ENCODE measurements at regions not wholly inside any gene's neighbourhood (a gene's known extent, or its start where the extent isn't known, plus 50 kb on each side); places are given as distances from the start of the nearest gene placed in this dataset.
A peak's percentile ranks its signal among the peaks of the same experiment; 100 is the strongest.
"Not testable (repeated sequence)": the region's sequence is repeated elsewhere in the genome, so short reads cannot be mapped to it uniquely, and the experiment has no call there.

GRCh38 chr2:193072647-193073046 lies 877.9 kb upstream of the TMEFF2 start:
- Histone ChIP-seq H2BK120ac (ENCODE audit: insufficient read depth, low read length, poor library complexity) (no peak overlapping the region), H3K4me1 (ENCODE audit: control insufficient read depth in 1 of 2, insufficient read depth in 2 of 2, low read length in 2 of 2) (no peaks in the 10 kb centered on the region), H3K4ac (ENCODE audit: low read depth, low read length) (no peak overlapping the region), H3K79me2 (ENCODE audit: control insufficient read depth, insufficient read depth, low read length, poor library complexity) (no peaks in the 10 kb centered on the region), H4K12ac (ENCODE audit: low read depth, low read length) (no peak overlapping the region), H4K91ac (ENCODE audit: low read depth, low read length) (no peak overlapping the region), H2BK12ac (ENCODE audit: low read length) (no peak overlapping the region), H3K14ac (ENCODE audit: low read length) (no peak overlapping the region), H3K18ac (ENCODE audit: low read length) (no peak overlapping the region), H3K9ac (ENCODE audit: low read length) (no peak overlapping the region), H3K27ac (ENCODE audit: low read depth, low read length) (no peak overlapping the region), H3K27me3 (ENCODE audit: insufficient read depth, low read length) (no peaks in the 10 kb centered on the region), H2AK5ac (ENCODE audit: low read length) (no peak overlapping the region), H3K4me2 (ENCODE audit: low read length) (no peak overlapping the region), H4K8ac (ENCODE audit: low read depth, low read length) (no peak overlapping the region), H3K4me3 (ENCODE audit: low read depth, low read length) (no peak overlapping the region), H2BK5ac (ENCODE audit: low read depth, low read length, poor library complexity) (no peak overlapping the region), H3K79me1 (ENCODE audit: low read length) (no peaks in the 10 kb centered on the region), H3K36me3 (ENCODE audit: control insufficient read depth in 1 of 2, insufficient read depth in 2 of 2, low read length in 2 of 2) (no peaks in the 10 kb centered on the region), H2AFZ (ENCODE audit: insufficient read depth, low read length, poor library complexity) (no peak overlapping the region), H3K23ac (ENCODE audit: low read length) (no peak overlapping the region), H3K9me3 (ENCODE audit: insufficient read depth, low read depth, low read length) (peaks cover 6% of the 10 kb centered on the region)
- WGBS (ENCODE audit: extremely low coverage, insufficient coverage, insufficient read length) = no CpG with 5 or more reads among the region's 3 CpGs
- no peak for DNase-seq

- DNase-seq = peak; percentile 67 to 88
- not testable (repeated sequence) for H3K27me3 ChIP-seq (ENCODE audit: insufficient read depth, low read length); H2BK5ac ChIP-seq (ENCODE audit: low read depth, low read length, poor library complexity); H3K4me2 ChIP-seq (ENCODE audit: low read length); H3K9ac ChIP-seq (ENCODE audit: low read length); H3K4me3 ChIP-seq (ENCODE audit: low read depth, low read length); H3K23ac ChIP-seq (ENCODE audit: low read length); H3K4ac ChIP-seq (ENCODE audit: low read depth, low read length); H4K8ac ChIP-seq (ENCODE audit: low read depth, low read length); H2AK5ac ChIP-seq (ENCODE audit: low read length); H2AFZ ChIP-seq (ENCODE audit: insufficient read depth, low read length, poor library complexity); H3K4me1 ChIP-seq (ENCODE audit: control insufficient read depth in 1 of 2, insufficient read depth in 2 of 2, low read length in 2 of 2); H2BK120ac ChIP-seq (ENCODE audit: insufficient read depth, low read length, poor library complexity); H3K79me2 ChIP-seq (ENCODE audit: control insufficient read depth, insufficient read depth, low read length, poor library complexity); H2BK12ac ChIP-seq (ENCODE audit: low read length); H3K18ac ChIP-seq (ENCODE audit: low read length); H3K14ac ChIP-seq (ENCODE audit: low read length); H3K9me3 ChIP-seq (ENCODE audit: insufficient read depth, low read depth, low read length); H3K79me1 ChIP-seq (ENCODE audit: low read length); H4K91ac ChIP-seq (ENCODE audit: low read depth, low read length); H4K12ac ChIP-seq (ENCODE audit: low read depth, low read length); H3K36me3 ChIP-seq (ENCODE audit: control insufficient read depth in 1 of 2, insufficient read depth in 2 of 2, low read length in 2 of 2)
- H3K27ac ChIP-seq (ENCODE audit: low read depth, low read length) = peak overlapping the region; percentile 65
- WGBS (ENCODE audit: extremely low coverage, insufficient coverage, insufficient read length) = no CpG with 5 or more reads among the region's 3 CpGs
Observed at GRCh38 chr2:193025556-193025955, 830.8 kb upstream of the TMEFF2 start.

- H3K79me1 ChIP-seq (ENCODE audit: low read length) = peaks cover 2% of the 10 kb centered on the region
- no peak overlapping the region for H2BK5ac ChIP-seq (ENCODE audit: low read depth, low read length, poor library complexity)
- H3K4ac ChIP-seq (ENCODE audit: low read depth, low read length) = no peak overlapping the region
- no peaks in the 10 kb centered on the region for H3K4me1 ChIP-seq (ENCODE audit: control insufficient read depth in 1 of 2, insufficient read depth in 2 of 2, low read length in 2 of 2)
- no peak for DNase-seq
- no peak overlapping the region for H2BK120ac ChIP-seq (ENCODE audit: insufficient read depth, low read length, poor library complexity)
- H3K9ac ChIP-seq (ENCODE audit: low read length) = no peak overlapping the region
- no CpG with 5 or more reads among the region's 1 CpG for WGBS (ENCODE audit: extremely low coverage, insufficient coverage, insufficient read length)
- no peak overlapping the region for H3K14ac ChIP-seq (ENCODE audit: low read length)
- H2BK12ac ChIP-seq (ENCODE audit: low read length) = peak overlapping the region; percentile 80
- no peak overlapping the region for H2AFZ ChIP-seq (ENCODE audit: insufficient read depth, low read length, poor library complexity)
- no peak overlapping the region for H4K12ac ChIP-seq (ENCODE audit: low read depth, low read length)
- H3K18ac ChIP-seq (ENCODE audit: low read length) = no peak overlapping the region
- peak overlapping the region; percentile 70 for H4K8ac ChIP-seq (ENCODE audit: low read depth, low read length)
- H3K4me3 ChIP-seq (ENCODE audit: low read depth, low read length) = no peak overlapping the region
- H3K23ac ChIP-seq (ENCODE audit: low read length) = no peak overlapping the region
- H3K4me2 ChIP-seq (ENCODE audit: low read length) = no peak overlapping the region
- no peaks in the 10 kb centered on the region for H3K79me2 ChIP-seq (ENCODE audit: control insufficient read depth, insufficient read depth, low read length, poor library complexity)
- H3K36me3 ChIP-seq (ENCODE audit: control insufficient read depth in 1 of 2, insufficient read depth in 2 of 2, low read length in 2 of 2) = no peaks in the 10 kb centered on the region
- H3K27ac ChIP-seq (ENCODE audit: low read depth, low read length) = peak overlapping the region; percentile 10
- no peaks in the 10 kb centered on the region for H3K9me3 ChIP-seq (ENCODE audit: insufficient read depth, low read depth, low read length)
- H4K91ac ChIP-seq (ENCODE audit: low read depth, low read length) = no peak overlapping the region
- H2AK5ac ChIP-seq (ENCODE audit: low read length) = no peak overlapping the region
- H3K27me3 ChIP-seq (ENCODE audit: insufficient read depth, low read length) = no peaks in the 10 kb centered on the region
Observed at GRCh38 chr2:193024791-193025190, 830.1 kb upstream of the TMEFF2 start.

- no peak overlapping the region for H3K18ac ChIP-seq (ENCODE audit: low read length)
- peaks cover 2% of the 10 kb centered on the region for H3K9me3 ChIP-seq (ENCODE audit: insufficient read depth, low read depth, low read length)
- H4K8ac ChIP-seq (ENCODE audit: low read depth, low read length) = no peak overlapping the region
- H3K23ac ChIP-seq (ENCODE audit: low read length) = no peak overlapping the region
- no peaks in the 10 kb centered on the region for H3K36me3 ChIP-seq (ENCODE audit: control insufficient read depth in 1 of 2, insufficient read depth in 2 of 2, low read length in 2 of 2)
- H2AK5ac ChIP-seq (ENCODE audit: low read length) = no peak overlapping the region
- no peak overlapping the region for H3K14ac ChIP-seq (ENCODE audit: low read length)
- H3K4me3 ChIP-seq (ENCODE audit: low read depth, low read length) = no peak overlapping the region
- no peak overlapping the region for H2AFZ ChIP-seq (ENCODE audit: insufficient read depth, low read length, poor library complexity)
- no peaks in the 10 kb centered on the region for H3K4me1 ChIP-seq (ENCODE audit: control insufficient read depth in 1 of 2, insufficient read depth in 2 of 2, low read length in 2 of 2)
- H4K12ac ChIP-seq (ENCODE audit: low read depth, low read length) = no peak overlapping the region
- no peaks in the 10 kb centered on the region for H3K79me1 ChIP-seq (ENCODE audit: low read length)
- H3K27ac ChIP-seq (ENCODE audit: low read depth, low read length) = no peak overlapping the region
- H2BK12ac ChIP-seq (ENCODE audit: low read length) = no peak overlapping the region
- no CpG with 5 or more reads among the region's 1 CpG for WGBS (ENCODE audit: extremely low coverage, insufficient coverage, insufficient read length)
- H4K91ac ChIP-seq (ENCODE audit: low read depth, low read length) = no peak overlapping the region
- DNase-seq = no peak
- H2BK5ac ChIP-seq (ENCODE audit: low read depth, low read length, poor library complexity) = no peak overlapping the region
- H3K4me2 ChIP-seq (ENCODE audit: low read length) = no peak overlapping the region
- no peaks in the 10 kb centered on the region for H3K79me2 ChIP-seq (ENCODE audit: control insufficient read depth, insufficient read depth, low read length, poor library complexity)
- no peaks in the 10 kb centered on the region for H3K27me3 ChIP-seq (ENCODE audit: insufficient read depth, low read length)
- H2BK120ac ChIP-seq (ENCODE audit: insufficient read depth, low read length, poor library complexity) = no peak overlapping the region
- no peak overlapping the region for H3K9ac ChIP-seq (ENCODE audit: low read length)
- H3K4ac ChIP-seq (ENCODE audit: low read depth, low read length) = no peak overlapping the region
Observed at GRCh38 chr2:193011870-193012269, 817.1 kb upstream of the TMEFF2 start.

Data from trophoblast cell (in vitro differentiated cells and primary cell).